GM12874 (cell line): ENCODE measurements at regions not wholly inside any gene's neighbourhood (a gene's known extent, or its start where the extent isn't known, plus 50 kb on each side); places are given as distances from the start of the nearest gene placed in this dataset.

ENCODE experiments used
- TF ChIP-seq, protein P1 (sequence below): IDR thresholded peaks from 2 replicates; pipeline ENCODE4 v1.5.1; 2011; ENCODE audit warnings: low read depth, mild to moderate bottlenecking, control low read depth, low read length, moderate library complexity; ENCODE audit not compliant: insufficient read depth

DNA sequence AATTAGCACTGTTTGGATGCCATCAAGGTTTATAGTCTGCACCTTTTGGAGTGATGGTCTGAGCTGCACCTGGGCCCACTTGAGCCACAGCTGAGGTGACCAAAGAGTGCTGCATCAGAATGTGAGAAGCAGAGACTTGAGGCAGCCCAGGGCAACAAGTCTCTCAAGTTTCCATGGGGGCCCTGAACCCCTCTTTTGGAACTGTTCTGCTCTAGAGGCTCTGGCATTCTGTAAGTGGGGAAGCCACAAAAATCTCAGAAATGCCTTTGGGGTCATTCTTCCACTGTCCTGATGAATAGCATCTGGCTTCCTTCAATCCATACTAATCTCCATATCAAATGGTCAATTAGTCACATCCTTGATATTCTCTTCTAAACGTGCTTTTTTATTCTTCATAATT is 298.4 kb upstream of the MAOA start:
- TF ChIP-seq, protein P1, sequence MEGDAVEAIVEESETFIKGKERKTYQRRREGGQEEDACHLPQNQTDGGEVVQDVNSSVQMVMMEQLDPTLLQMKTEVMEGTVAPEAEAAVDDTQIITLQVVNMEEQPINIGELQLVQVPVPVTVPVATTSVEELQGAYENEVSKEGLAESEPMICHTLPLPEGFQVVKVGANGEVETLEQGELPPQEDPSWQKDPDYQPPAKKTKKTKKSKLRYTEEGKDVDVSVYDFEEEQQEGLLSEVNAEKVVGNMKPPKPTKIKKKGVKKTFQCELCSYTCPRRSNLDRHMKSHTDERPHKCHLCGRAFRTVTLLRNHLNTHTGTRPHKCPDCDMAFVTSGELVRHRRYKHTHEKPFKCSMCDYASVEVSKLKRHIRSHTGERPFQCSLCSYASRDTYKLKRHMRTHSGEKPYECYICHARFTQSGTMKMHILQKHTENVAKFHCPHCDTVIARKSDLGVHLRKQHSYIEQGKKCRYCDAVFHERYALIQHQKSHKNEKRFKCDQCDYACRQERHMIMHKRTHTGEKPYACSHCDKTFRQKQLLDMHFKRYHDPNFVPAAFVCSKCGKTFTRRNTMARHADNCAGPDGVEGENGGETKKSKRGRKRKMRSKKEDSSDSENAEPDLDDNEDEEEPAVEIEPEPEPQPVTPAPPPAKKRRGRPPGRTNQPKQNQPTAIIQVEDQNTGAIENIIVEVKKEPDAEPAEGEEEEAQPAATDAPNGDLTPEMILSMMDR, result no peak

DNA sequence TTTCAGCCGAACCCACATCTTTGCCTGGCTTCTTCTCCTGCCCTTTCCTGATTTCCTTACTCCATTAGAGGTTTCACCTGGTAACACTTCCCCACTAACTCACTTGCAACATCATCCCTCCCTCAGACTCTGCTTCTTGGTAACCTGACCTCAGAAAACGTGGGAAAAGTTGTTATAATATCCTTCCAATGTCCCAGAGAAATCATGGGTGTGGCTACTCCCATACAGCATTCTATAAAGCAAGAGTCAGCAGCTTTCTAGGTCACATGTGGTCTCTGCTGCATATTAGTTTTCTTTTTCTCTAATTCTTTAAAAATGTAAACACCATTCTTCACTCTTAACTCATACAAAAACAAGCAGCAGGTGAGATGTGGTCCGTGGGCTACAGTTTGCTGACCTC is 283.1 kb upstream of the MAOA start:
- TF ChIP-seq, protein P1, result no peak

DNA sequence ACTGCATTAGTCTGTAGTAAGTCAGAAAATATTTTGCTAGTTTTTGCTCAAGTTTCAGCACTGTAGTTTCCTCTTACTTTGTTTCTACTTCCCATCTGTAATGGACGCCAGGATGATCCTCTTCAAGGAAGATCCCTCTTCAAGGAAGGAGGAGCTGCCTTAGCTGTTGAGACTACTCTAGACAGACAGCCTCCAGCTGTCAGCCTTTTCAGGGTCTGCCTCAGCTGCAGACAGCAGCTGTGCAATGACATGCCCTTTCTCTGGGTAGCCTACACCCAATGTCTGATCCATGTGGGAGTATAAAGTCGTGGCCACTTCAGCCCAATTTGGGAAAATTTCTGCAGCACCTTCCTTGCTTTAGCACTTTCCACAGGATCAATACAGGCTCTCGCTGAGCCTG is 281.0 kb upstream of the MAOA start:
- TF ChIP-seq, protein P1, result no peak

DNA sequence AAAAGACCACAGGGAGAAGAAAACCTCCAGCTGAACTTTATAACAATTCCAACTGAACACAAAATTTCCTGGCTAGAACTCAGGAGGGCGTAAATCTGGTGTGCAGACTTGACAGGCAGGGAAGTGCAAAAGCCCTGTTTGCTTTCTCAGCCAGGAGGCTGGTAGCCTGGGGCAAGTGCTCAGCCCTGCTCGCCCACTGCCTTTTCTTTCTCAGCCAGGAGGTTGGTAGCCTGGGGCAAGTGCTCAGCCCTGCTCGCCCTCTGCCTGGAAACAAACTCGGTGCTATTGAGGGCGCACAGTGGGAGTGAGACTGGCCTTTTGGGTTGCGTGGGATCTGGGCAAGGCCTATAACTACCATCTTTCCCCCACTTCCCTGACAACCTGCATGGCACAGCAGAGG is 275.4 kb upstream of the MAOA start:
- TF ChIP-seq, protein P1, result no peak

DNA sequence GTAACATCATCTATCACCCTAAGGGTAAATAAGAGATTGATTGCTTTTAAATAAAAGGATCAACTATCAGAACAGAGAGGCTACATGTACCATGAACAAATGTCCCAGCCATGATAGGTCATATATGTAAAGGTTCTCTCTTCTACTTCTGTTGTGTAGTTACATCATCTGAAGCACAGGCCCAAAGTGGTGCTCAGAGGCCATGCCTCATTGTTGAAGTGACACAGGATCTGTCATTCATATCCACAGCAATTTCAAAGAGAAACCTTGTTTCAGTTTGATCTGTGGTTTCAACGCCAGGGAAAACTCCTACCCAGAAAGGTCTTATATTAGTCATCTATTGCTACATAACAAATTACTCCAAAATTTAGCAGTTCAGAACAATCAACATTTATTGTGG is 269.2 kb upstream of the MAOA start:
- TF ChIP-seq, protein P1, result no peak

DNA sequence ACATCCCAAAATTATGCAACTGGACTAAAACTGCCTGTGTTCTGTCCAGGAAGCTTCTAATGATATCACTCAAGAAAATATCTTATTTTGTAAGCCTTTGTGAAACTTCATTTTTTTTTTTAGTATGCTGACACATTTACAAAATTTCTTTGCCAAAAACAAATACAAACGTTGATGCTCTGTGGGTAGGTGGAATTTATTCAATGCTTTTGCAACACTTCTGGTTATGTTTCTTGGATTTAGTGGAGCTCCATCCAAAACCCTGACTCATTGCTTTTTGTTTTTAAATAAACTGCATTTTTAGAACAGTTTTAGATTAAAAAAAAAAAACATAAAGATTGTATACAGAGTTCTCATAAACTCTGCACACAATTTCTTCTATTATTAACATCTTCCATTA is 250.9 kb upstream of the MAOA start:
- TF ChIP-seq, protein P1, result no peak

DNA sequence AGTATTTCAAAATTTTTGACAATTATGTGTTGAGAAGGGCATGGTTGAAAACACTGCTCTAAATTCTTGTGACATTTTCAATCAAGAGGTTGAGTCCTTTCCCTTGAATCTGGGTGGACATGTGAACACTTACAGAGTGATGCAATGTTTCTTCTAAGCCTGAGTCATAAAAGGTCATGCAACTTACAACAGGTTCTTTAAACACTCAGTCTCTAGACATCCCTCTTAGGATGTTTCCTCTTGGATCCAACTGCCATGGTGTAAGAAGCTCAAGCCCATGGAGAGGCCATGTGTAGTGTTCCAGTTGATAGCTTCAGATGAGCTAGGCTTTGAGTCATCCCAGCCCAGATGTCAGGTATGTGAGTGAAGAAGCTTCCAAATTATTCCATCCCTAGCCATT is 232.2 kb upstream of the MAOA start:
- TF ChIP-seq, protein P1, result no peak

DNA sequence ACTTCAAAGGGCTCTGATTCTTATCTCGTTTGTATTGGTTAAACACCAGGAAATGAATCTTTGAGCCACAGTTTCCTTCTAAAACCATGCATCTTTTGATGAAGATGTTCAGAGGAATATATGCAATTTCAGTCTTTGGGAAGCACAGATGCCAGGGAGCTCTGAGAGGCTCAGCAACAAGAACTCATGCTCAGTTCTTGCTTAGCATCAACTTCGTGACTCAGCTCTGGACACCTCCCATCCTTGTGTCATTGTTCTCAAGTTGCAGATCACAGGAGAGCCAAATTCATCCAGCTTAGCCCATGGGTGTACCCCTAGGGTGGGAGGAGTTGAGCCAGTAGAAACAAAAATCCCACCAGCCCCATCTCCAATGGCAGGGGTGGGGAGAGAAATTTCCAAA is 219.6 kb upstream of the MAOA start:
- TF ChIP-seq, protein P1, result no peak
